SKM-1 (cell line): ENCODE measurements at regions not wholly inside any gene's neighbourhood (a gene's known extent, or its start where the extent isn't known, plus 50 kb on each side); places are given as distances from the start of the nearest gene placed in this dataset.

Experiments
- DNase-seq: peaks from one replicate; lab custom pipeline; 2025; ENCODE audit not compliant: unreplicated experiment; lab: John Stamatoyannopoulos, UW

- DNase-seq = no peak
These were observed 385.2 kb downstream of the PLK2 start for GRCh38 chr5:58074717-58075116.

GRCh38 chr5:58074222-58074621 lies 385.7 kb downstream of the PLK2 start:
- DNase-seq = no peak

GRCh38 chr5:58073243-58073642 lies 386.6 kb downstream of the PLK2 start:
- no peak for DNase-seq

GRCh38 chr5:58072300-58072965 lies 387.5 kb downstream of the PLK2 start:
- no peak for DNase-seq

GRCh38 chr5:58071566-58071965 lies 388.3 kb downstream of the PLK2 start:
- no peak for DNase-seq

GRCh38 chr5:58069846-58070245 lies 390.0 kb downstream of the PLK2 start:
- no peak for DNase-seq

- DNase-seq = no peak
These were observed 390.7 kb downstream of the PLK2 start for GRCh38 chr5:58069016-58069705.

- no peak for DNase-seq
These were observed 393.3 kb downstream of the PLK2 start for GRCh38 chr5:58066557-58066956.

- DNase-seq = no peak
These were observed 393.8 kb downstream of the PLK2 start for GRCh38 chr5:58066076-58066475.

GRCh38 chr5:58064801-58065200 lies 395.1 kb downstream of the PLK2 start:
- DNase-seq = no peak

- no peak for DNase-seq
These were observed 398.9 kb downstream of the PLK2 start for GRCh38 chr5:58060996-58061395.

GRCh38 chr5:58057324-58057723 lies 402.6 kb downstream of the PLK2 start:
- DNase-seq = no peak

- no peak for DNase-seq
These were observed 403.3 kb downstream of the PLK2 start for GRCh38 chr5:58056546-58056945.

- DNase-seq = no peak
These were observed 405.9 kb downstream of the PLK2 start for GRCh38 chr5:58054018-58054417.

GRCh38 chr5:58048954-58049353 lies 410.9 kb downstream of the PLK2 start:
- DNase-seq = no peak

GRCh38 chr5:58048185-58048925 lies 411.5 kb downstream of the PLK2 start:
- no peak for DNase-seq

- no peak for DNase-seq
These were observed 413.5 kb downstream of the PLK2 start for GRCh38 chr5:58046371-58046770.

- DNase-seq = no peak
These were observed 415.7 kb downstream of the PLK2 start for GRCh38 chr5:58044166-58044565.

GRCh38 chr5:58043032-58043945 lies 416.6 kb downstream of the PLK2 start:
- no peak for DNase-seq

GRCh38 chr5:58041884-58042283 lies 418.0 kb downstream of the PLK2 start:
- DNase-seq = no peak

GRCh38 chr5:58040846-58041245 lies 419.0 kb downstream of the PLK2 start:
- no peak for DNase-seq
